ENCODE measurements at regions not wholly inside any gene's neighbourhood (a gene's known extent, or its start where the extent isn't known, plus 50 kb on each side); places are given as distances from the start of the nearest gene placed in this dataset.

DNA sequence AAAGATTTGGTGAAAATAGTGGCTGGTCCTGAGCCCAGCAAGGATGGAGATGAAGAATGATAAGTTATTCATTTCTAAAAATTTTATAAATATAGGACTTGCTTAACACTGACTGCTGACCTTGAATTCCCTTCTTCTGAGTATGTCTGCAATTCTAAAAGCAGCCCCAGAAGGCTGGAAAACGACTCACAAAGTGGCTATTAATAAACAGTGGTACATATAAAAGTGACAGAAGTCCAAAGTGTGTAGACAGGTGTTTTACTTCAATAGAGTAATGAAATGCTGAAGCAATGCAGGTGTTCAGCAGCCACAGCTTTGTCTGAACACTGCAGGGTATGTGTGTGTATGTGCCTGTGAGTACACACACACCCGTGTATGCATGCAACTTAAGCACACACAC is 219.0 kb upstream of the NRIP1 start:
- H3K4me3 ChIP-seq (ENCODE audit: low read depth in 2 of 2, low read length in 2 of 2), result no peak overlapping the region
- ATAC-seq (no peak), DNase-seq (ENCODE audit: low read depth, low spot score) (no peak)
- intact Hi-C loops (cut with micrococcal nuclease; ENCODE audit: unreplicated experiment), result no loop called here
- in situ Hi-C loops (cut with HindIII; ENCODE audit: low pct_unique_long_range_greater_than_20kb, low sequenced_read_pairs), result no loop called here
- TF ChIP-seq POLR2AphosphoS5 (IDR thresholded peaks at IDR 0.05; ENCODE audit: low read depth, low read length) (no peak), SIN3A (IDR thresholded peaks at IDR 0.05; ENCODE audit: borderline replicate concordance, insufficient read depth, low read depth, low read length) (no peak), CTCF (IDR thresholded peaks at IDR 0.05) (no peak), TCF7L2 (IDR thresholded peaks at IDR 0.05; ENCODE audit: low read depth, low read length) (no peak)
- TF ChIP-seq, protein P1, sequence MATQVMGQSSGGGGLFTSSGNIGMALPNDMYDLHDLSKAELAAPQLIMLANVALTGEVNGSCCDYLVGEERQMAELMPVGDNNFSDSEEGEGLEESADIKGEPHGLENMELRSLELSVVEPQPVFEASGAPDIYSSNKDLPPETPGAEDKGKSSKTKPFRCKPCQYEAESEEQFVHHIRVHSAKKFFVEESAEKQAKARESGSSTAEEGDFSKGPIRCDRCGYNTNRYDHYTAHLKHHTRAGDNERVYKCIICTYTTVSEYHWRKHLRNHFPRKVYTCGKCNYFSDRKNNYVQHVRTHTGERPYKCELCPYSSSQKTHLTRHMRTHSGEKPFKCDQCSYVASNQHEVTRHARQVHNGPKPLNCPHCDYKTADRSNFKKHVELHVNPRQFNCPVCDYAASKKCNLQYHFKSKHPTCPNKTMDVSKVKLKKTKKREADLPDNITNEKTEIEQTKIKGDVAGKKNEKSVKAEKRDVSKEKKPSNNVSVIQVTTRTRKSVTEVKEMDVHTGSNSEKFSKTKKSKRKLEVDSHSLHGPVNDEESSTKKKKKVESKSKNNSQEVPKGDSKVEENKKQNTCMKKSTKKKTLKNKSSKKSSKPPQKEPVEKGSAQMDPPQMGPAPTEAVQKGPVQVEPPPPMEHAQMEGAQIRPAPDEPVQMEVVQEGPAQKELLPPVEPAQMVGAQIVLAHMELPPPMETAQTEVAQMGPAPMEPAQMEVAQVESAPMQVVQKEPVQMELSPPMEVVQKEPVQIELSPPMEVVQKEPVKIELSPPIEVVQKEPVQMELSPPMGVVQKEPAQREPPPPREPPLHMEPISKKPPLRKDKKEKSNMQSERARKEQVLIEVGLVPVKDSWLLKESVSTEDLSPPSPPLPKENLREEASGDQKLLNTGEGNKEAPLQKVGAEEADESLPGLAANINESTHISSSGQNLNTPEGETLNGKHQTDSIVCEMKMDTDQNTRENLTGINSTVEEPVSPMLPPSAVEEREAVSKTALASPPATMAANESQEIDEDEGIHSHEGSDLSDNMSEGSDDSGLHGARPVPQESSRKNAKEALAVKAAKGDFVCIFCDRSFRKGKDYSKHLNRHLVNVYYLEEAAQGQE (IDR thresholded peaks at IDR 0.05; ENCODE audit: insufficient read depth in 1 of 2, low read depth in 2 of 2, low read length in 1 of 2), result no peak
- H3K9me3 ChIP-seq (ENCODE audit: control insufficient read depth, insufficient read depth, low read depth, low read length), result no peaks in the 10 kb centered on the region
- H3K27ac ChIP-seq (ENCODE audit: low read length), result no peak overlapping the region
- BruUV-seq (replicated peaks), result no TSS peak
- CTCF ChIA-PET, result no interaction called here
- H3K27me3 ChIP-seq (ENCODE audit: control insufficient read depth, insufficient read depth, low read length), result no peaks in the 10 kb centered on the region
- POLR2A ChIA-PET, result no interaction called here
- no peaks in the 10 kb centered on the region for H3K4me1 ChIP-seq (ENCODE audit: control insufficient read depth, insufficient read depth, low read length)
- H3K36me3 ChIP-seq (ENCODE audit: control insufficient read depth, insufficient read depth, low read length), result no peaks in the 10 kb centered on the region

- Histone ChIP-seq H3K4me3 (ENCODE audit: low read depth in 2 of 2, low read length in 2 of 2) (no peak overlapping the region), H3K9me3 (ENCODE audit: control insufficient read depth, insufficient read depth, low read depth, low read length) (no peaks in the 10 kb centered on the region), H3K4me1 (ENCODE audit: control insufficient read depth, insufficient read depth, low read length) (no peaks in the 10 kb centered on the region), H3K27me3 (ENCODE audit: control insufficient read depth, insufficient read depth, low read length) (no peaks in the 10 kb centered on the region), H3K36me3 (ENCODE audit: control insufficient read depth, insufficient read depth, low read length) (no peaks in the 10 kb centered on the region), H3K27ac (ENCODE audit: low read length) (no peak overlapping the region)
- TF ChIP-seq TCF7L2 (IDR thresholded peaks at IDR 0.05; ENCODE audit: low read depth, low read length) (no peak), POLR2AphosphoS5 (IDR thresholded peaks at IDR 0.05; ENCODE audit: low read depth, low read length) (no peak), SIN3A (IDR thresholded peaks at IDR 0.05; ENCODE audit: borderline replicate concordance, insufficient read depth, low read depth, low read length) (no peak), CTCF (IDR thresholded peaks at IDR 0.05) (no peak)
- TF ChIP-seq, protein P1 (IDR thresholded peaks at IDR 0.05; ENCODE audit: insufficient read depth in 1 of 2, low read depth in 2 of 2, low read length in 1 of 2), result no peak
- in situ Hi-C loops (cut with HindIII; ENCODE audit: low pct_unique_long_range_greater_than_20kb, low sequenced_read_pairs) (no loop called here), intact Hi-C loops (cut with micrococcal nuclease; ENCODE audit: unreplicated experiment) (no loop called here)
- no peak for DNase-seq (ENCODE audit: low read depth, low spot score)
- BruUV-seq (replicated peaks), result no TSS peak
- ChIA-PET POLR2A (no interaction called here), CTCF (no interaction called here)
- ATAC-seq, result no peak
These were observed 220.8 kb upstream of the NRIP1 start for GRCh38 chr21:15285556-15285955.

Measured in Panc1 (cell line).